Activated naive CD4-positive, alpha-beta T cell treated with anti-CD3 and anti-CD28 coated beads, Interleukin-2, amount 50 U/mL, for 72 hours (primary cell): ENCODE measurements at regions not wholly inside any gene's neighbourhood (a gene's known extent, or its start where the extent isn't known, plus 50 kb on each side); places are given as distances from the start of the nearest gene placed in this dataset.
"Not testable (repeated sequence)": the region's sequence is repeated elsewhere in the genome, so short reads cannot be mapped to it uniquely, and the experiment has no call there.

Source experiments
- ATAC-seq, 2 donors: fragments of 150-1000 bp; cut with Tn5 transposase; 2 replicates each; pipeline ENCODE4 v1.10.0; 2021; ENCODE audit warnings: mild to moderate bottlenecking in 2 of 2, moderate library complexity in 2 of 2
- DNase-seq, 2 donors: peaks; one replicate each; pipeline ENCODE4 v3.0.0; 2021 to 2022; ENCODE audit warnings: low spot score in 2 of 2
- H3K27ac Mint-ChIP-seq, 2 donors: one replicate each; pipeline ENCODE4 v1.8.0; 2022; ENCODE audit warnings: mild to moderate bottlenecking in 2 of 2, mixed read lengths in 2 of 2
- H3K36me3 Mint-ChIP-seq, 2 donors: one replicate each; pipeline ENCODE4 v1.8.0; 2022; ENCODE audit warnings: mixed read lengths in 2 of 2
- H3K9me3 Mint-ChIP-seq, 2 donors: one replicate each; pipeline ENCODE4 v1.8.0; 2022; ENCODE audit warnings: mixed read lengths in 2 of 2

DNA sequence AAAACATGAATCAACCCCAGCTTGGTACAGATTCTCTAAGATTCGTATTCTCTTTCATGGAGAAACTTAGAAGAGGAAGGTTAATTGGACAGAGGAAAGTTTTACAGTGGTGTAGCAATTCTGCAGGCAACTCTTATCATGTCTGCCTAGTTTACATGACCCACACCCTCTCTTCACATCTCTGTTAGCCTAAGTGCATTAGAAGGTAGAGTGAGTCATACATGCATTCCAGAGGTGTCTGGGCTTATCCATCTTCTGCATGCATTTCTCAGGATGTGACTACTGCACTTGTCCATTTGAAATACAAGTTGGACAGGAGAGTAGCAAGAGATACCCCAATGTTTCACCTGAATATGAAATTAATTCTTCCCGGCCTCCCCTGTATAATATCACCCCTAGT is 578.4 kb upstream of the NCAM2 start:
- no peak for ATAC-seq
- DNase-seq: no peak
- peaks cover 0 to 4% of the 10 kb centered on the region in 2 donors for H3K36me3 Mint-ChIP-seq
- H3K9me3 Mint-ChIP-seq: peaks cover 25 to 36% of the 10 kb centered on the region in 2 donors
- no peak overlapping the region for H3K27ac Mint-ChIP-seq

GRCh38 chr21:20424943-20425342 is 573.3 kb upstream of the NCAM2 start:
- no peak for DNase-seq
- Mint-ChIP-seq H3K9me3 (peaks cover 27 to 31% of the 10 kb centered on the region in 2 donors), H3K27ac (no peak overlapping the region), H3K36me3 (no peaks in the 10 kb centered on the region)
- ATAC-seq: no peak

- peaks cover 23 to 29% of the 10 kb centered on the region in 2 donors for H3K9me3 Mint-ChIP-seq
- H3K36me3 Mint-ChIP-seq: no peaks in the 10 kb centered on the region
- ATAC-seq: no peak
- H3K27ac Mint-ChIP-seq: no peak overlapping the region
- DNase-seq: no peak
Measured at GRCh38 chr21:20425856-20426255, 572.4 kb upstream of the NCAM2 start.

DNA sequence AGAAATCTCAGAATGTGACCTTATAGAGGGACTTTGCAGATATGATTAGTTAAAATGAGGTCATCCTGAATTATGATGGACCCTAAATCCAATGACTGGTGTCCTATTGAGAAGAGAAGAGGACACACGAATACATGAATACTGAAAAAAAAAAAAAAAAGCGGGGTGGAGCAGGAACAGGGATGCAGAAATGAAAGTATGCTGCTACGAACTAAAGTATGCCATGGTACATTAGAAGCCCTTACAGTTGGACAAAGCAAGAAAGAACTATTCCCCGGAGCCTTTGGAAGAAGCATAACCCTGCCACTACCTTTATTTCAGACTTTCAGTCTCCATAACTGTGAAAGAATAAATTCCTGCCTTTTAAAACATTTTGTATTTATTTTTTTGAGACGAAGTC is 557.9 kb upstream of the NCAM2 start:
- Mint-ChIP-seq H3K36me3 (peaks cover 11 to 19% of the 10 kb centered on the region in 2 donors), H3K27ac (no peak overlapping the region), H3K9me3 (peaks cover 28 to 40% of the 10 kb centered on the region in 2 donors)
- ATAC-seq (no peak), DNase-seq (no peak)

DNA sequence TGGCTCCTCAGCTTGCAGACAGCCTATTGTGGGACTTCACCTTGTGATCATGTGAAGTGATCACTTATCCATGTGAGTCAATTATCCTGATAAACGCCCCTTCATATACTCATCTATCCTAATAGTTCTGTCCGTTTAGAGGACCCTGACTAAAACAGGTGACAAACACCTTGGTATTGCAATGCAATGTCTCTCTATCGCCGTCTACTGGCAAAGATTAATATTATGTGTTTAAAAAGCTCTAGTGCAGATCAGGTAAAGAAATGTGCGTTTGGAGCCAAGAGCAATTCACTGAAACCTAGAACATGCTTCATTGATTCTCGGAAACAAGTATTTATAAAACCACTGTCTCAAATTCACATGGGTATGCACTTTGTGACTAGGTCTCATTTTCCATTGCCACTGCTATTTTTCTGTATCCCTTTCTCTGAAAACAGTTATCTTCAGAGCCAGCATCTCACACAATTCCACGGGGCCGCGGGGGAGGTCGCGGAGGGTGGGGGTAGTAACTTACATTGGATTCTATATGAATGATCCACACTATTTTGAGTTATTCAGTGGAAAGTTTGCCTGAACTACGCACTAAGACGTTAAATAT is 554.6 kb upstream of the NCAM2 start:
- peaks cover 11 to 19% of the 10 kb centered on the region in 2 donors for H3K36me3 Mint-ChIP-seq
- no peak for ATAC-seq
- H3K27ac Mint-ChIP-seq: no peak overlapping the region
- peaks cover 18 to 26% of the 10 kb centered on the region in 2 donors for H3K9me3 Mint-ChIP-seq
- DNase-seq: no peak

GRCh38 chr21:20445971-20446370 is 552.2 kb upstream of the NCAM2 start:
- peaks cover 11 to 19% of the 10 kb centered on the region in 2 donors for H3K36me3 Mint-ChIP-seq
- H3K9me3 Mint-ChIP-seq: peaks cover 18 to 22% of the 10 kb centered on the region in 2 donors
- ATAC-seq: no peak
- H3K27ac Mint-ChIP-seq: no peak overlapping the region
- no peak for DNase-seq

- Mint-ChIP-seq H3K36me3 (no peaks in the 10 kb centered on the region), H3K27ac (no peak overlapping the region), H3K9me3 (peaks cover 5 to 13% of the 10 kb centered on the region in 2 donors)
- ATAC-seq (no peak), DNase-seq (no peak)
Measured at GRCh38 chr21:20451046-20451445, 547.2 kb upstream of the NCAM2 start.

DNA sequence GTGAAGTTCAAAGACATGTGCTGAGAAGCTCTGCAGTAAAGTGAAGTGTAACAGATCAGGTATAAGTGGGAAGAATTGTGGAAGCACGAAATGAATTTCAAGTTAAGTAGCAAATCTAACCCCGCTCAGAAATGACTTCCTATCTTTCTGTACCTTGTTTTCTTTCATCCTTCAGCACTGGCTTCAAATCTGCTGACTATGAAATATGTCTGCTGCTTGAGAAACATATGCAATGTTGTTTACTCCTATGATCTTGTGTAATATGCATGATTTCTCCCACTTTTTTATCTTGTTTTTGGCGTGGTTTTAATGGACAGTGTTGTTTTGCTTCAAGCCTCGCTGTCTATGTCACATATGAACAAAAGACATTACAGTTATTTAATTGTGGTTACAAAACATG is 545.3 kb upstream of the NCAM2 start:
- no peaks in the 10 kb centered on the region for H3K36me3 Mint-ChIP-seq
- no peak overlapping the region for H3K27ac Mint-ChIP-seq
- DNase-seq: no peak
- H3K9me3 Mint-ChIP-seq: peaks cover 5 to 17% of the 10 kb centered on the region in 2 donors
- no peak for ATAC-seq

GRCh38 chr21:20459838-20460237 is 538.4 kb upstream of the NCAM2 start:
- H3K36me3 Mint-ChIP-seq: no peaks in the 10 kb centered on the region
- ATAC-seq (no peak), DNase-seq (no peak)
- peaks cover 3 to 12% of the 10 kb centered on the region in 2 donors for H3K9me3 Mint-ChIP-seq
- H3K27ac Mint-ChIP-seq: no peak overlapping the region

DNA sequence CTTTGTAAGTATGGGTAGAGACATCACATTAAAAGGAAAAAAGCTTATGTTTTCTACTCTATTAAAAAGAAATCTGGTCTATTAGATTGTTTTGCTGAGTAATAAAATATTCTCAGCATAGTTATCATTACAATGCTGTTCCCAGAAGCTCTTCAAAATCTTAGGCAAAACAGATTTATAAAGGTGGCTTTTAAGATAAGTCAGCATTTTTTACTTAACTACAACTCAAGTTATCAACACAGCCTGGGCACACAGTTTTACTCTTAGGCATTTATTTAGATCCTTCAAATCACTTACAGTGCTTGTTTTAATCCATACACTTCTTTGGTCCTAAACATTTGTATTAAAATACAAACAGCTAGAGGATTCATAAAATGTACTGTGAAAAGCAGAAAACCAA is 534.8 kb upstream of the NCAM2 start:
- H3K9me3 Mint-ChIP-seq: peaks cover 3 to 8% of the 10 kb centered on the region in 2 donors
- ATAC-seq (no peak), DNase-seq (no peak)
- H3K27ac Mint-ChIP-seq: no peak overlapping the region
- H3K36me3 Mint-ChIP-seq: no peaks in the 10 kb centered on the region

GRCh38 chr21:20469361-20469760 is 528.8 kb upstream of the NCAM2 start:
- no peaks in the 10 kb centered on the region for H3K36me3 Mint-ChIP-seq
- ATAC-seq (no peak), DNase-seq (no peak)
- H3K27ac Mint-ChIP-seq: no peak overlapping the region
- peaks cover 3 to 4% of the 10 kb centered on the region in 2 donors for H3K9me3 Mint-ChIP-seq

GRCh38 chr21:20486303-20486702 is 511.9 kb upstream of the NCAM2 start:
- peaks cover 9 to 12% of the 10 kb centered on the region in 2 donors for H3K9me3 Mint-ChIP-seq
- H3K36me3 Mint-ChIP-seq: no peaks in the 10 kb centered on the region
- no peak for DNase-seq
- ATAC-seq: no peak
- no peak overlapping the region for H3K27ac Mint-ChIP-seq

DNA sequence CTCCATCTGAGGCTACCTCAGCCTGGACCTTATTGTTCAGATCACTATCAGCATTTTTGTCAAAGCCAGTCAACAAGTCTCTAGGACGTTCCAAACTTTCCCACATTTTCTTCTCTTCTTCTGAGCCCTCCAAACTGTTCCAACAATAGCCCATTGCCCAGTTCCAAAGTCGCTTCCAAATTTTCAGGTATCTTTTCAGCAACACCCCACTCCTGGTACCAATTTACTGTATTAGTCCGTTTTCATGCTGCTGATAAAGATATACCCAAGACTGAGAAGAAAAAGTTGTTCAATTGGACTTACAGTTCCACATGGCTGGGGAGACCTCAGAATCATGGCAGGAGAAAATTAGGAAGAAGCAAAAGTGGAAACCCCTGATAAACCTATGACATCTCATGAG is 495.3 kb upstream of the NCAM2 start:
- not testable (repeated sequence) for DNase-seq, ATAC-seq, H3K27ac Mint-ChIP-seq
- peaks cover 18 to 19% of the 10 kb centered on the region in 2 donors for H3K36me3 Mint-ChIP-seq
- H3K9me3 Mint-ChIP-seq: peaks cover 44 to 54% of the 10 kb centered on the region in 2 donors

GRCh38 chr21:20507783-20508182 is 490.4 kb upstream of the NCAM2 start:
- ATAC-seq: no peak
- peaks cover 16 to 33% of the 10 kb centered on the region in 2 donors for H3K36me3 Mint-ChIP-seq
- H3K27ac Mint-ChIP-seq: no peak overlapping the region
- no peak for DNase-seq
- peaks cover 39 to 55% of the 10 kb centered on the region in 2 donors for H3K9me3 Mint-ChIP-seq

GRCh38 chr21:20511216-20511880 is 486.9 kb upstream of the NCAM2 start:
- peaks cover 15 to 25% of the 10 kb centered on the region in 2 donors for H3K9me3 Mint-ChIP-seq
- DNase-seq (no peak), ATAC-seq (no peak)
- peaks cover 5 to 23% of the 10 kb centered on the region in 2 donors for H3K36me3 Mint-ChIP-seq
- H3K27ac Mint-ChIP-seq: no peak overlapping the region

DNA sequence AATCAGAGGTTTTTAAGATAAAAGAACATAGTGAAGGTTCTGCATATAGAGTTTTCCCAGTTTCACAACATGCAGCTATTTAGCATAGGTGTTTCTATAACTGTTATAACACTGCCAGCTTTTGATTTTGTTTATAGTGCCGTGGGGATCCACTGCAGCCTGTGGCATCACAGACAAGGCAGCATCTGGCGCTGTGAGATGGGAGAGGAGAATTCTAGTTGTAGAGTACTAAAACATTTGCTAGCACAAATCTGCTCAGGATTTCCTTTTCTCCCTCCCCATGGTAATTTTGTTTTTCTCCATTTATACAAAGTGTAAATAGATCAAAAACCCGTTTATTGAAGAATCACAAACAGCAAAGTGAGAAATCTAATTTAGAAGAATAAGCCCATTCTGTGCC is 482.8 kb upstream of the NCAM2 start:
- Mint-ChIP-seq H3K9me3 (peaks cover 0 to 13% of the 10 kb centered on the region in 2 donors), H3K27ac (no peak overlapping the region), H3K36me3 (peaks cover 0 to 12% of the 10 kb centered on the region in 2 donors)
- DNase-seq (no peak), ATAC-seq (no peak)

- Mint-ChIP-seq H3K27ac (no peak overlapping the region), H3K9me3 (peaks cover 0 to 5% of the 10 kb centered on the region in 2 donors), H3K36me3 (no peaks in the 10 kb centered on the region)
- no peak for DNase-seq
- ATAC-seq: no peak
Measured at GRCh38 chr21:20519076-20519475, 479.1 kb upstream of the NCAM2 start.

DNA sequence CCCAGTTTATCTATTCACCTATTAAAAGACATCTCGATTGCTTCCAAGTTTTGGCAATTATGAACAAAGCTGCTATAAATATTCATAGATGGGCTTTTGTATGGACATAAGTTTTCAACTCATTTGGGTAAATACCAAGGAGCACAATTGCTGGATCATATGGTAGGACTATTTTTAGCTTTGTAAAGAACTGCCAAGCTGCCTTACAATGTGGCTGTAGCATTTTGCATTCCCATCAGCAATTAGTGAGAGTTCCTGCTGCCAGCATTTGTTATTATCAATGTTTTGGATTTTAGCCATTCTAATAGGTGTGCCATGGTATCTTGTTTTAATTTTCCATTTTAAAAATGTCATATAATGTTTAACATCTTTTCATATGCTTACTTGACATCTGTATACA is 475.6 kb upstream of the NCAM2 start:
- H3K36me3 Mint-ChIP-seq: no peaks in the 10 kb centered on the region
- ATAC-seq (no peak), DNase-seq (no peak)
- H3K9me3 Mint-ChIP-seq: peaks cover 0 to 7% of the 10 kb centered on the region in 2 donors
- H3K27ac Mint-ChIP-seq: no peak overlapping the region
